ENCODE measurements at regions not wholly inside any gene's neighbourhood (a gene's known extent, or its start where the extent isn't known, plus 50 kb on each side); places are given as distances from the start of the nearest gene placed in this dataset.

DNA sequence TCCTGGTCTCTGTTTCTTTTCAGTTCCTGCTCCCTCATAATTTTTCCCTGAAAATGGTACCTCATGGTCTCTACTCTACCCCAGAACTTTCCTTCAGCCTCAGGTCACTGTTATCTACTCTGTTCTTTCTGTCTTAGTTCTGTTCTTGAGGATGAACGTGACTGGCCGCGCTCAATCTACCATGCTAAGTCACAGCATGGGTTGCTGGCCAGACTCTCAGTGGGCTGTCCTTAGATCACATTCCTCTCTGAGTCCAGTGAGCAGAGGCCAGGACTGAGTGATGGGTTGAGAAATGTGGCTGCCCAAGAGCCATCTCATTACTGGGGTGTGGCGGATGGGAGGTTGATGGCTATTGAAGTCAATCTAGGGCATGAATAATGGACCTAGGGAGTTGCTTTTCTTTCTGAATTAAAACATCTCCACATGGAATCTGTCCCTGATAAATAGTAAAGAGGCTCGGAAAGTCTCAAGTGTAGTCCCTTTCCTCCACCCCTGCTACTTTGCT is 164.0 kb upstream of the DTNBP1 start:
- no peaks in the 10 kb centered on the region for H3K9me3 ChIP-seq (ENCODE audit: control insufficient read depth, low read length)
- no peak overlapping the region for H3K4me3 ChIP-seq (ENCODE audit: extremely low read depth, insufficient read depth, low read length, poor library complexity, severe bottlenecking)
- no peak overlapping the region for H3K27ac ChIP-seq (ENCODE audit: low read depth, low read length, severe bottlenecking)
- H3K36me3 ChIP-seq (ENCODE audit: control insufficient read depth, insufficient read depth, low read length), result no peaks in the 10 kb centered on the region
- H3K4me1 ChIP-seq (ENCODE audit: control insufficient read depth, insufficient read depth, low read length, poor library complexity, severe bottlenecking), result no peaks in the 10 kb centered on the region
- 96 to 100% methylated on average over 1 to 4 of the region's 5 CpGs for WGBS, 2 experiments (ENCODE audit: insufficient coverage in 2 of 2)

DNA sequence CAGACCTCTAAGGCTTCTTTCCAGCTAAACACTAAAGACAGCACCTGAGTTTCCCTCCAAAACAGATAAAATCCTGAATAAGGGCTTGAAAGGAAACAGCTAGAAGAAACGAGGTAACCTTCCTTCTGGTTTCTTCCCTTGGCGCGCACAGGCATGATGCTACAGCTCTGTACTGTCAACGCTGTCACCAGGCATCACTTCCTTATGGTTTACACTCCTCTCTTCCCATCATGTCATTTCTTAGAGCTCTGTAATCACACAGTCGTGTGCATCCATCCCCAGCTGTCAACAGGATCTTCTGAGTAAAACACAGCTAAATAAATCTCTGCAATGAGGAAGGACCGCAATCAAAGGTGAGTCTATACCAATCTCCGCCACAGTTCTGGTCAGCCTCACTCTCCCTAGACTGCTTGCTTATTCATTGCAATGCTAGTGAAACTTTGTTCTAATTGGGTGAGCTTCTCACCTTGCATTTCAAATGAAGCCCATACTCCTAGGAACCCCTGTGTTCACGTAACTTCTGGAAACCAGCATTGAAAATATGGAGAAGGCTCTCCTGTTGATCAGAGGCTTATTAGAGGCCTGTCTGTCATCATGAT is 162.6 kb upstream of the DTNBP1 start:
- no peaks in the 10 kb centered on the region for H3K9me3 ChIP-seq (ENCODE audit: control insufficient read depth, low read length)
- H3K4me1 ChIP-seq (ENCODE audit: control insufficient read depth, insufficient read depth, low read length, poor library complexity, severe bottlenecking), result no peaks in the 10 kb centered on the region
- 94 to 95% methylated on average over 6 to 8 of the region's 8 CpGs for WGBS, 2 experiments (ENCODE audit: insufficient coverage in 2 of 2)
- no peak overlapping the region for H3K27ac ChIP-seq (ENCODE audit: low read depth, low read length, severe bottlenecking)
- H3K4me3 ChIP-seq (ENCODE audit: extremely low read depth, insufficient read depth, low read length, poor library complexity, severe bottlenecking), result no peak overlapping the region
- no peaks in the 10 kb centered on the region for H3K36me3 ChIP-seq (ENCODE audit: control insufficient read depth, insufficient read depth, low read length)

DNA sequence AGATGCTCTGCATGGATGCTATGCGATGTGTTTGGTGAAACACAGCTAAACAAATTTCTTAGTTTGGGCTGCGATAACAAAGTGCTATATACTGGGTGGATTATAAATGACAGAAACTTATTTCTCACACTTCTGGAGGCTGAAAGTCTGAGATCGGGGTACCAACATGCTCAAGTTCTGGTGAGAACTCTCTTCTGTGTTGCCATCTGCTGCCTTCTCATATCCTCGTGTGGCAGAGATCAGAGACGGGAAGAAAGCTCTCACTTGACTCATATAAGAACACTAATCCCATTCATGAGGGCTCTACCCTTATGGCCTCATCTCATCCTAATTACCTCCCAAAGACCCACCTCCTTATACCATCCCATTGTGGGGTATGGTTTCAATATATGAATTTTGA is 162.0 kb upstream of the DTNBP1 start:
- no peaks in the 10 kb centered on the region for H3K9me3 ChIP-seq (ENCODE audit: control insufficient read depth, low read length)
- no peak overlapping the region for H3K27ac ChIP-seq (ENCODE audit: low read depth, low read length, severe bottlenecking)
- 97 to 100% methylated on average over 2 to 4 of the region's 5 CpGs for WGBS, 2 experiments (ENCODE audit: insufficient coverage in 2 of 2)
- H3K36me3 ChIP-seq (ENCODE audit: control insufficient read depth, insufficient read depth, low read length), result no peaks in the 10 kb centered on the region
- no peaks in the 10 kb centered on the region for H3K4me1 ChIP-seq (ENCODE audit: control insufficient read depth, insufficient read depth, low read length, poor library complexity, severe bottlenecking)
- no peak overlapping the region for H3K4me3 ChIP-seq (ENCODE audit: extremely low read depth, insufficient read depth, low read length, poor library complexity, severe bottlenecking)

- Histone ChIP-seq H3K4me3 (ENCODE audit: extremely low read depth, insufficient read depth, low read length, poor library complexity, severe bottlenecking) (no peak overlapping the region), H3K27ac (ENCODE audit: low read depth, low read length, severe bottlenecking) (no peak overlapping the region), H3K4me1 (ENCODE audit: control insufficient read depth, insufficient read depth, low read length, poor library complexity, severe bottlenecking) (no peaks in the 10 kb centered on the region), H3K36me3 (ENCODE audit: control insufficient read depth, insufficient read depth, low read length) (no peaks in the 10 kb centered on the region), H3K9me3 (ENCODE audit: control insufficient read depth, low read length) (no peaks in the 10 kb centered on the region)
- 100% methylated on average over 1 of the region's 2 CpGs for WGBS, 2 experiments (ENCODE audit: insufficient coverage in 2 of 2)
Measured at GRCh38 chr6:15823838-15824414, 161.1 kb upstream of the DTNBP1 start.

DNA sequence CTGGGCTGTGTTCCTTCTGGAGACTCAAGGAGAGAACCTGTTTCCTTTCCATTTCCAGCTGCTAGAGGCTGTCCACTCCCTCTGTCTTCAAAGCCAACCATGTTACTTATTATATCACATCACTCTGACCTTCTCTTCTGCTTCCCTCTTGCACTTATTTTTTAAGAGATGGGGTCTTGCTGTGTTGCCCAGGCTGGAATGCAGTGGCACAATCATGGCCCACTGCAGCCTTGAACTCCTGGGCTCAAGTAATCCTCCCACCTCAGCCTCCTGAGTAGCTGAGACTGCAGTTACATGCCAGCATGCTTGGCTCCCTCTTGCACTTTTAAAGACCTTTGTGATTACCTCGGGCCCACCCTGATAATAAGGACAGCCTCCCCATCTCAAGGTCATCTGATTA is 160.0 kb upstream of the DTNBP1 start:
- Histone ChIP-seq H3K4me1 (ENCODE audit: control insufficient read depth, insufficient read depth, low read length, poor library complexity, severe bottlenecking) (no peaks in the 10 kb centered on the region), H3K27ac (ENCODE audit: low read depth, low read length, severe bottlenecking) (no peak overlapping the region), H3K36me3 (ENCODE audit: control insufficient read depth, insufficient read depth, low read length) (no peaks in the 10 kb centered on the region), H3K4me3 (ENCODE audit: extremely low read depth, insufficient read depth, low read length, poor library complexity, severe bottlenecking) (no peak overlapping the region), H3K9me3 (ENCODE audit: control insufficient read depth, low read length) (no peaks in the 10 kb centered on the region)
- WGBS, 2 experiments (ENCODE audit: insufficient coverage in 2 of 2), result 100% methylated on average over 1 of the region's 1 CpG

DNA sequence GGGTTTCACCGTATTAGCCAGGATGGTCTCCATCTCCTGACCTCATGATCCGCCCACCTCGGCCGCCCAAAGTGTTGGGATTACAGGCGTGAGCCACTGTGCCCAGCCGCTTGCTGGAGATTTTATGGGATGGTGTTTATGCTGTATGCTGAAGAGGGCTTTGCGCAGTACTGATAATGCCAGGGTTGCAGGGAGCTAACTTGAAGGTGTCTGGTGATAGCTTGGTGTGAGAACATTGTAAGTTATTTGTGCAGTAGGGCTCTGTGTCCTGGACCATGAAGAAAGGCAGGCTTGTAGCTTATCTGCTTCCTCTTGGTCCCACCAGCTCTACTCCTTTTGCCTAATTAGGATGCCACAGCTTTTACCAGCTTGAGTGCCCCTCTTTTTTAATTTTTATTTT is 157.0 kb upstream of the DTNBP1 start:
- peaks cover 4% of the 10 kb centered on the region for H3K4me1 ChIP-seq (ENCODE audit: control insufficient read depth, insufficient read depth, low read length, poor library complexity, severe bottlenecking)
- WGBS, 2 experiments (ENCODE audit: insufficient coverage in 2 of 2), result 87 to 94% methylated on average over 6 to 7 of the region's 7 CpGs
- no peaks in the 10 kb centered on the region for H3K9me3 ChIP-seq (ENCODE audit: control insufficient read depth, low read length)
- H3K27ac ChIP-seq (ENCODE audit: low read depth, low read length, severe bottlenecking), result no peak overlapping the region
- H3K36me3 ChIP-seq (ENCODE audit: control insufficient read depth, insufficient read depth, low read length), result no peaks in the 10 kb centered on the region
- H3K4me3 ChIP-seq (ENCODE audit: extremely low read depth, insufficient read depth, low read length, poor library complexity, severe bottlenecking), result no peak overlapping the region

- 85 to 91% methylated on average over 5 of the region's 5 CpGs for WGBS, 2 experiments (ENCODE audit: insufficient coverage in 2 of 2)
- Histone ChIP-seq H3K4me1 (ENCODE audit: control insufficient read depth, insufficient read depth, low read length, poor library complexity, severe bottlenecking) (peaks cover 4% of the 10 kb centered on the region), H3K4me3 (ENCODE audit: extremely low read depth, insufficient read depth, low read length, poor library complexity, severe bottlenecking) (no peak overlapping the region), H3K36me3 (ENCODE audit: control insufficient read depth, insufficient read depth, low read length) (no peaks in the 10 kb centered on the region), H3K9me3 (ENCODE audit: control insufficient read depth, low read length) (no peaks in the 10 kb centered on the region), H3K27ac (ENCODE audit: low read depth, low read length, severe bottlenecking) (no peak overlapping the region)
Measured at GRCh38 chr6:15819226-15819625, 156.4 kb upstream of the DTNBP1 start.

- no peaks in the 10 kb centered on the region for H3K9me3 ChIP-seq (ENCODE audit: control insufficient read depth, low read length)
- no peak overlapping the region for H3K27ac ChIP-seq (ENCODE audit: low read depth, low read length, severe bottlenecking)
- WGBS, 2 experiments (ENCODE audit: insufficient coverage in 2 of 2), result no CpG with 5 or more reads among the region's 2 CpGs
- no peaks in the 10 kb centered on the region for H3K36me3 ChIP-seq (ENCODE audit: control insufficient read depth, insufficient read depth, low read length)
- H3K4me3 ChIP-seq (ENCODE audit: extremely low read depth, insufficient read depth, low read length, poor library complexity, severe bottlenecking), result no peak overlapping the region
- peaks cover 4% of the 10 kb centered on the region for H3K4me1 ChIP-seq (ENCODE audit: control insufficient read depth, insufficient read depth, low read length, poor library complexity, severe bottlenecking)
Measured at GRCh38 chr6:15818491-15818890, 155.7 kb upstream of the DTNBP1 start.

DNA sequence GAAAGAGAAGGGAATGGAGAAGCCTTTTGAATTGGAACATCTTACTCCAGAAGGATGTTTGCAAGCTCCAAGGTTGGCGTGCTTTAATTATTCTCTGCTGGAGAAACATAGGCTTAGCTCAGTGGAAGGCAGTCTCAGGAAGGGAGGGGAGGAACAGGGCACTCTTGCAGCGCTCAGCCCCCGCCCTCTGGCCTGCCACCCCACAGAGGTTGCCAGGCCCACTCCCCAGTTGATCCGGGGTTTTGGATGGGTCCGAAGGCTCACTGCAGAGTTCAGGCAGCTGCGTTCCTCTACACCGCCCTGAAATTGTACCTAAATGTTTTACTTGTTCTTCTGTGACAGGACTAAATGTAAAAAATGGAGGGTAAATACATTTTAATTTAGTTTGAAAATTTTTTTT is 155.2 kb upstream of the DTNBP1 start:
- Histone ChIP-seq H3K36me3 (ENCODE audit: control insufficient read depth, insufficient read depth, low read length) (no peaks in the 10 kb centered on the region), H3K27ac (ENCODE audit: low read depth, low read length, severe bottlenecking) (no peak overlapping the region), H3K4me1 (ENCODE audit: control insufficient read depth, insufficient read depth, low read length, poor library complexity, severe bottlenecking) (peaks cover 4% of the 10 kb centered on the region), H3K4me3 (ENCODE audit: extremely low read depth, insufficient read depth, low read length, poor library complexity, severe bottlenecking) (no peak overlapping the region), H3K9me3 (ENCODE audit: control insufficient read depth, low read length) (no peaks in the 10 kb centered on the region)
- WGBS, 2 experiments (ENCODE audit: insufficient coverage in 2 of 2), result 86 to 92% methylated on average over 2 to 7 of the region's 7 CpGs

- no peaks in the 10 kb centered on the region for H3K9me3 ChIP-seq (ENCODE audit: control insufficient read depth, low read length)
- H3K27ac ChIP-seq (ENCODE audit: low read depth, low read length, severe bottlenecking), result no peak overlapping the region
- H3K4me1 ChIP-seq (ENCODE audit: control insufficient read depth, insufficient read depth, low read length, poor library complexity, severe bottlenecking), result peaks cover 4% of the 10 kb centered on the region
- no peaks in the 10 kb centered on the region for H3K36me3 ChIP-seq (ENCODE audit: control insufficient read depth, insufficient read depth, low read length)
- no peak overlapping the region for H3K4me3 ChIP-seq (ENCODE audit: extremely low read depth, insufficient read depth, low read length, poor library complexity, severe bottlenecking)
- 92 to 100% methylated on average over 1 to 3 of the region's 4 CpGs for WGBS, 2 experiments (ENCODE audit: insufficient coverage in 2 of 2)
Measured at GRCh38 chr6:15817100-15817499, 154.3 kb upstream of the DTNBP1 start.

DNA sequence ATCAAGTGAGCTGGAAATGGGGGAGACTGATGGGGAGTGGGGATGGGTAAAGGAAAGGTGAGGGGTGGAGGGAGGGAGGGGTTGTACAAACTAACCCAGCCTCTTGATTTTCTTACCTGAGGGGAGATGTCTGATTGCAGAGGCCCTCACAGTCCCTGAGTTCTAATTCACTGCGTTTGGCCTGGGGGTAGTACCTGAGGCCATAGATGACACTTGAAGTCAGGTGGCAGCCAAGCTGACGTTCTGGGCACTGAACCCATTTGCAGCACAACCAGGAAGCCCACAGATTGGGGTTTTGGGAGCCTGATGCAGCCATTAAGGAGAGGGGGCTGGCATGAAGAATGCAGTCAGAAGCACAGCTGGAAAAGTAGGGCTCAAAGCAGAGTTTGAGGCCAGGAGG is 153.8 kb upstream of the DTNBP1 start:
- H3K27ac ChIP-seq (ENCODE audit: low read depth, low read length, severe bottlenecking), result no peak overlapping the region
- 80 to 95% methylated on average over 1 to 2 of the region's 2 CpGs for WGBS, 2 experiments (ENCODE audit: insufficient coverage in 2 of 2)
- H3K4me1 ChIP-seq (ENCODE audit: control insufficient read depth, insufficient read depth, low read length, poor library complexity, severe bottlenecking), result peaks cover 4% of the 10 kb centered on the region
- no peaks in the 10 kb centered on the region for H3K9me3 ChIP-seq (ENCODE audit: control insufficient read depth, low read length)
- H3K4me3 ChIP-seq (ENCODE audit: extremely low read depth, insufficient read depth, low read length, poor library complexity, severe bottlenecking), result no peak overlapping the region
- no peaks in the 10 kb centered on the region for H3K36me3 ChIP-seq (ENCODE audit: control insufficient read depth, insufficient read depth, low read length)

All from mesodermal cell (in vitro differentiated cells).